Breast epithelium (tissue), 3 donors: ENCODE measurements at regions not wholly inside any gene's neighbourhood (a gene's known extent, or its start where the extent isn't known, plus 50 kb on each side); places are given as distances from the start of the nearest gene placed in this dataset.

ENCODE experiments used
- POLR2A ChIP-seq: fragments of 450-650 bp; IDR thresholded peaks from one replicate; pipeline ENCODE4 v1.6.1; 2016; ENCODE audit warnings: antibody characterized with exemption, mild to moderate bottlenecking, moderate library complexity
- POLR2AphosphoS5 ChIP-seq, 3 donors: sonication (generic); formaldehyde crosslinking; IDR thresholded peaks; one replicate each; pipeline ENCODE4 v1.6.1; 2017; ENCODE audit warnings: antibody characterized with exemption in 3 of 3
- TF ChIP-seq, protein P1 (sequence below), 3 donors: fragments of 450-650 bp; IDR thresholded peaks; one replicate each; pipeline ENCODE4 v1.5.1; 2016 to 2017; ENCODE audit warnings: antibody characterized with exemption in 3 of 3, mild to moderate bottlenecking in 3 of 3, moderate library complexity in 3 of 3

GRCh38 chr11:109073032-109073822, 348.8 kb upstream of the C11orf87 start:
- TF ChIP-seq, protein P1, sequence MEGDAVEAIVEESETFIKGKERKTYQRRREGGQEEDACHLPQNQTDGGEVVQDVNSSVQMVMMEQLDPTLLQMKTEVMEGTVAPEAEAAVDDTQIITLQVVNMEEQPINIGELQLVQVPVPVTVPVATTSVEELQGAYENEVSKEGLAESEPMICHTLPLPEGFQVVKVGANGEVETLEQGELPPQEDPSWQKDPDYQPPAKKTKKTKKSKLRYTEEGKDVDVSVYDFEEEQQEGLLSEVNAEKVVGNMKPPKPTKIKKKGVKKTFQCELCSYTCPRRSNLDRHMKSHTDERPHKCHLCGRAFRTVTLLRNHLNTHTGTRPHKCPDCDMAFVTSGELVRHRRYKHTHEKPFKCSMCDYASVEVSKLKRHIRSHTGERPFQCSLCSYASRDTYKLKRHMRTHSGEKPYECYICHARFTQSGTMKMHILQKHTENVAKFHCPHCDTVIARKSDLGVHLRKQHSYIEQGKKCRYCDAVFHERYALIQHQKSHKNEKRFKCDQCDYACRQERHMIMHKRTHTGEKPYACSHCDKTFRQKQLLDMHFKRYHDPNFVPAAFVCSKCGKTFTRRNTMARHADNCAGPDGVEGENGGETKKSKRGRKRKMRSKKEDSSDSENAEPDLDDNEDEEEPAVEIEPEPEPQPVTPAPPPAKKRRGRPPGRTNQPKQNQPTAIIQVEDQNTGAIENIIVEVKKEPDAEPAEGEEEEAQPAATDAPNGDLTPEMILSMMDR (IDR thresholded peaks at IDR 0.05), result no peak
- no peak for TF ChIP-seq POLR2A
- no peak for TF ChIP-seq POLR2AphosphoS5 (IDR thresholded peaks at IDR 0.05)
